Type B pancreatic cell (in vitro differentiated cells): ENCODE measurements at regions not wholly inside any gene's neighbourhood (a gene's known extent, or its start where the extent isn't known, plus 50 kb on each side); places are given as distances from the start of the nearest gene placed in this dataset.

Experiments used
- DNase-seq: peaks from one replicate; pipeline ENCODE4 v3.0.0; 2021; ENCODE audit warnings: mixed read lengths; ENCODE audit not compliant: unreplicated experiment; ENCODE audit errors: extremely low spot score
- H3K27ac Mint-ChIP-seq: 2 replicates; pipeline ENCODE4 v1.8.0; 2021; ENCODE audit warnings: mild to moderate bottlenecking, mixed read lengths
- H3K27me3 Mint-ChIP-seq: 2 replicates; pipeline ENCODE4 v1.8.0; 2021; ENCODE audit warnings: mixed read lengths
- H3K36me3 Mint-ChIP-seq: 2 replicates; pipeline ENCODE4 v1.8.0; 2021; ENCODE audit warnings: mixed read lengths
- H3K4me1 Mint-ChIP-seq: one replicate; pipeline ENCODE4 v1.8.0; 2021; ENCODE audit warnings: mixed read lengths; ENCODE audit not compliant: unreplicated experiment
- H3K4me3 Mint-ChIP-seq: 2 replicates; pipeline ENCODE4 v1.8.0; 2021; ENCODE audit warnings: mild to moderate bottlenecking, mixed read lengths
- H3K9me3 Mint-ChIP-seq: 2 replicates; pipeline ENCODE4 v1.8.0; 2021; ENCODE audit warnings: mixed read lengths
- TF ChIP-seq, protein P1 (sequence below): fragments of 200-600 bp; sonication (generic); conservative IDR thresholded peaks from 2 replicates; pipeline ENCODE4 v1.5.0; 2021; ENCODE audit warnings: antibody characterized with exemption, mild to moderate bottlenecking

DNA sequence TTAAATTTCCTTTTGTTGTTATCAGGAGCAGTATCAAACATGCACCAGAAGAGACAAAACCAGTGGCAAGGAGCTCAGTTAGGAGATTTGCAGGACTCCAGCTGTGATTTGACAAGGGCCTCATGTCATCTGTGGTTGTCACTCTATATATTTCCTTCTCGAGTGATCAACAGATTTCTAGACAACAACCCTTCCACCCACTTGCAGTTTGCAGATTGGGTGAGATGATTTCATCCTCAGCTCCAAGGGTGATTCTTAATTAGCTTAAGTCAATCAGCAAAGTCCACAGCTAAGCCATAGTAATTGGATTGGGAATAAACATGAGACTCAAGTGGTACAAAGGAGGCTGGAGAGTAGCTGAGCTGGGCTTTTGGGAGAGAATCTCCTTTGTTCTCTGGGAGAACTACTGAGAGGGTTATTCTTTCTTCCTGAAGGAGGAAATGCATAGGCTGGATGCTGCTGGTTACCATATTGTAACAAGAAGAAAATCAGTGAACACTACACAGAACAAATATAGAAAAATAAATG lies 192.8 kb downstream of the PPARGC1A start:
- no peaks in the 10 kb centered on the region for H3K4me1 Mint-ChIP-seq
- no peak overlapping the region for H3K4me3 Mint-ChIP-seq
- H3K27me3 Mint-ChIP-seq: no peaks in the 10 kb centered on the region
- TF ChIP-seq, protein P1, sequence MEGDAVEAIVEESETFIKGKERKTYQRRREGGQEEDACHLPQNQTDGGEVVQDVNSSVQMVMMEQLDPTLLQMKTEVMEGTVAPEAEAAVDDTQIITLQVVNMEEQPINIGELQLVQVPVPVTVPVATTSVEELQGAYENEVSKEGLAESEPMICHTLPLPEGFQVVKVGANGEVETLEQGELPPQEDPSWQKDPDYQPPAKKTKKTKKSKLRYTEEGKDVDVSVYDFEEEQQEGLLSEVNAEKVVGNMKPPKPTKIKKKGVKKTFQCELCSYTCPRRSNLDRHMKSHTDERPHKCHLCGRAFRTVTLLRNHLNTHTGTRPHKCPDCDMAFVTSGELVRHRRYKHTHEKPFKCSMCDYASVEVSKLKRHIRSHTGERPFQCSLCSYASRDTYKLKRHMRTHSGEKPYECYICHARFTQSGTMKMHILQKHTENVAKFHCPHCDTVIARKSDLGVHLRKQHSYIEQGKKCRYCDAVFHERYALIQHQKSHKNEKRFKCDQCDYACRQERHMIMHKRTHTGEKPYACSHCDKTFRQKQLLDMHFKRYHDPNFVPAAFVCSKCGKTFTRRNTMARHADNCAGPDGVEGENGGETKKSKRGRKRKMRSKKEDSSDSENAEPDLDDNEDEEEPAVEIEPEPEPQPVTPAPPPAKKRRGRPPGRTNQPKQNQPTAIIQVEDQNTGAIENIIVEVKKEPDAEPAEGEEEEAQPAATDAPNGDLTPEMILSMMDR: no peak
- no peaks in the 10 kb centered on the region for H3K9me3 Mint-ChIP-seq
- H3K36me3 Mint-ChIP-seq: no peaks in the 10 kb centered on the region
- no peak overlapping the region for H3K27ac Mint-ChIP-seq
- no peak for DNase-seq

- H3K27ac Mint-ChIP-seq: no peak overlapping the region
- H3K36me3 Mint-ChIP-seq: no peaks in the 10 kb centered on the region
- TF ChIP-seq, protein P1: no peak
- H3K4me3 Mint-ChIP-seq: no peak overlapping the region
- peaks cover 17% of the 10 kb centered on the region for H3K9me3 Mint-ChIP-seq
- no peaks in the 10 kb centered on the region for H3K4me1 Mint-ChIP-seq
- no peak for DNase-seq
- H3K27me3 Mint-ChIP-seq: no peaks in the 10 kb centered on the region
Measured at GRCh38 chr4:23686169-23686897, 203.5 kb downstream of the PPARGC1A start.

DNA sequence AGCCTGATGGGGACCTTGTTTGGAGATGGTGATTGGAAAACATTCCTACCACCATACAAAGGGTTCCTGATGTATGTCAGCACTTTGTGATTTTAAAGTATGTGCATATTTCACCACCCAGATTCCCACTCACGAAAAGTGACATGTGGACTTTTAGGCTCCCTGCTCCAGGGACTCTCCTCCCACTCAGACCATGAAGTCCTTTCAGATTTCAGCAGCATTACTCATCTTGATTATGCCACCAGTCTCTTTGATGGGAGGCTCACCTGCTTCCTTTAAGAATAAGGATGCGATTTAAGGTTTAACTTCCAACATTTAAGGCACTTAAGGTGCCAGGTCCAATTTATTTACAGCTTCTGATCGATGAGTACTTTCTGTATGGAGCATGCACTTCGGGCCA lies 204.4 kb downstream of the PPARGC1A start:
- H3K4me1 Mint-ChIP-seq: no peaks in the 10 kb centered on the region
- no peak overlapping the region for H3K27ac Mint-ChIP-seq
- TF ChIP-seq, protein P1: no peak
- no peaks in the 10 kb centered on the region for H3K36me3 Mint-ChIP-seq
- H3K9me3 Mint-ChIP-seq: peaks cover 18% of the 10 kb centered on the region
- no peaks in the 10 kb centered on the region for H3K27me3 Mint-ChIP-seq
- DNase-seq: no peak
- H3K4me3 Mint-ChIP-seq: no peak overlapping the region

GRCh38 chr4:23680671-23681518 lies 209.0 kb downstream of the PPARGC1A start:
- Mint-ChIP-seq H3K9me3 (peaks cover 7% of the 10 kb centered on the region), H3K27ac (peak overlapping the region; percentile 79), H3K4me3 (no peak overlapping the region), H3K4me1 (no peaks in the 10 kb centered on the region), H3K36me3 (no peaks in the 10 kb centered on the region), H3K27me3 (no peaks in the 10 kb centered on the region)
- TF ChIP-seq, protein P1: no peak
- DNase-seq: no peak

DNA sequence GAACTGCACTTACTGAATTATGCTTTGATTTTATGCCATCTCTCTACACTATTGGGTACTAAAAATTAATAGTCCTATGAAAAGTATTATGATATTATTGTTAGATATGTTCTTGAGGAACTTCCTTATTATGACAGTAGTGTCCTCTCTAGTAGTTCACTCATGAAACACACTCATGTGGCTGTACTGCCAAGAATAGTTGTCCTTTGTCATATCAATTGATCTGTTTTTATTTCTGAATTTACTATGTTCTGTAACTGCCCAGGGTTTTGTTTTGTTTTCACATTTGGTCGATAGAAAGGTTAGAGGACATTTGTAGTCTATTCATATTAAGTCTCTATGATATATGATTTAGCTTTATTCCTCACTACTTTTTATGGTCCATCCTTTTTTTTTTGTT lies 215.2 kb downstream of the PPARGC1A start:
- Mint-ChIP-seq H3K4me1 (no peaks in the 10 kb centered on the region), H3K36me3 (no peaks in the 10 kb centered on the region), H3K9me3 (no peaks in the 10 kb centered on the region), H3K4me3 (no peak overlapping the region), H3K27me3 (no peaks in the 10 kb centered on the region), H3K27ac (no peak overlapping the region)
- DNase-seq: no peak
- TF ChIP-seq, protein P1: no peak
